ENCODE measurements at regions not wholly inside any gene's neighbourhood (a gene's known extent, or its start where the extent isn't known, plus 50 kb on each side); places are given as distances from the start of the nearest gene placed in this dataset.

DNA sequence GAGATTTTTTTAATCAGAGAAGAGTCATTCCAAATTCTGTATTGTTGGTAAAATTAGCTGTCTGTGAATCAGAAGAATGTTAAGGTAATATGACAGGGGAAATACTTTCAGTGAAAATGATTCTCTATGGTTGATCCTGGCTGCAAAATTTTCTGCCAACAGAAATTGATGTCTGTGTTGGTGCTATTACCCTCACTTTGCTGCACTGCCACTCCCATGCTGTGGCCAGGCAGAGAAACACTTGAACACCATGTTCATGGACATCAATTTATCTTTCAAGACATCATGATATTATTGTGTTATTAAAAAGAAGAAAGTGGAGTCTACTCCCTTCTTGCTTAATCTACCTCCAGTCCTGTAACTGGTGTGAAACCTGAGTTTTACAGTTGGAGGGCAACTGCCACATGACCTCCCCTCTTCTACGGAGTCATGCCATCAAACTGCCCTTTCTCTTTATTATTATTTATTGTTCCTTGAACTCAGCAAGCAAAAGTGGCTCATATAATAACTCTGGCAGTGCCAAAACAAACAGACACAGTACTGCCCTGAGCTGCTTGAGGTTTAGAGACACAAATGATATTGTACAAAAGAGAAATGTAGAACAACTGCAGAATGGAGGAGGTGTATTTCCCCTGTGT is 288.0 kb upstream of the JAG1 start:
- DNase-seq: no peak

DNA sequence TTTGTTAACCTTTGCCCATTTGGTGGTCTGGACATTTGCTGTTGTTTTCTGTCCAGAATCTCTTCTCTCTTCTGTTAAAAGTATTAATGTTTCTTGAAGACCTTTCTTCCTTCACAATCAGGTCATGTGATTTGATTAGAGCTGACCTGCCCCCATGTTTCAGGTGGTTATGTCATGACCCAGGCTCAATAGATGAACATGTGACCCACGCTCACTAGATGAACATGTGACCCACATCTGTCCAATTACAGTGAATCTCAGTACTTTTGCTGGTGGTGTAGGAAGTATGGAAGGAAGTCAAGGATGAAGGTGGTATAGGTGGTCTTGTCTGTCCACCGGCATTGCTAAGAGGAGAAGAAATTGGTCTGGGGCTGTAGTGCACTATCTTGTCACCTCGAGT is 289.1 kb upstream of the JAG1 start:
- no peak for DNase-seq

DNA sequence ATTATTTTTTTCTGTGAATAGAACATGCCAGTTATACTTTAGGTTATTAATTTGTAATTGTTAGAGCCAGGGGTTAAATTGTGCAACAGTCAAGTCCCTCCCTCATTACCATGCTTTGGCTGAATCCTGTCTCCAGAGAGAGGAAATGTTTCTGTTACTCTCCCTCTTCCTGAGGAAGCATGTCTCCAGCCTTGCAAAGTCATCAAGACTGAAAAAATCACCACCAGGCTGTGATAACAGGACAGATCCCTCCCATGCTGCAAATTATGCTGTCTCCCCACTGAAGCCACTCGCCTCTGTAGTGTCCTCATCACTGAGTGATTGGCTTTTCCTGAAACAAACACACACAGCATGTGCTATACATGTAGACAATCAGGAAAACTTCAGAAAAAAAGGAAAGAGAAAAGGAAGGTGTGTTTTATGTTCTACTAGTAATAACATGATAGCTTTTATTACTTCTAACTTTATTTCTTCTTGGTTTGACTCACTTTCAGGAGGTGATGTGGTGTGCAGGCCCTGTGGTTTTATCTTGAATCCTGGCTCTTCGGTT is 290.0 kb upstream of the JAG1 start:
- DNase-seq: no peak

DNA sequence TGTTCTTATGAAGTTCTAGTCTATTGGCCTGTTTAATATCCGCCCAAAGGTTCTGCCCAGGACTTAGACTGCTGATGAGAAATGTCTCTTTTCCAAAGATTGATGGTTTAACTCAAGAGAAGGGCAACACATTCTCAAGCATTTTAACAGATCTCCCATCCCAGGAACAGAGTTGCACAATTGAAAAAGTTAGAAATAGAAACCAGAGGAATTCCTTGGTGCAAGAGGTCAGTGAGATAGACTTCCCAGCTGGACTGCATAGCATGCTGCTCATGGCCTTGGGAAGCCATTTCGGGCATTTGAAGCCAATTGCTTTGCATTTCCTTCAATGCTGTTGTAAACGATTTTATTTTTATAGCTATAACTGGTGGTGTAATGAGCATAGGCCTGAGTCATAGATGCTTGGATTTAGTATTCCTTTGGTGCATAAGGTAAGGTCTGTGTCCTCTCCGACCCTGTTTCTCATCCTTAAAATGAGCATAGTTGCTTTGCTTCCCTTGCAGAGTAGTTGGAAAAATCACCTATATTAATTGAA is 292.2 kb upstream of the JAG1 start:
- no peak for DNase-seq

GRCh38 chr20:10970109-10970508 is 296.3 kb upstream of the JAG1 start:
- no peak for DNase-seq

DNA sequence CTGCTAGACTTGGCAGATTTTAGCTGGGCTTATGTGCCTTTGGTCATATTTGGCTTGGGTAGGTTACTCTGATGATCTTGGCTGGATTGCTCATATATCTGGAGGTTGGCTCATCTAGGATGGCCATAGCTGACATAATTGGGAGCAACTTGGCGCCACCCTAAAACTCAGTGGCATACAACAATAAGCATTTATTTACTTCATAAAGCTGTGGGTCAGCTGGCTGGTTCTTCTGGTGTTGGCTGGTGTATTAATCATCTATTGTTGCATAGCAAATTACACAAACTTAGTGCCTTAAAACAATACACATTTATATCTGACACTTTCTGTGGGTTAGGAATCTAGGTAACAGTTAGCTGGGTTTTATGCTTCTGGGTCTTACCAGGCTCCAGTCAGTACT is 297.3 kb upstream of the JAG1 start:
- DNase-seq: no peak

GRCh38 chr20:10972219-10972860 is 298.5 kb upstream of the JAG1 start:
- no peak for DNase-seq

- no peak for DNase-seq
Measured at GRCh38 chr20:10976051-10976450, 302.3 kb upstream of the JAG1 start.

GRCh38 chr20:10978019-10978702 is 304.4 kb upstream of the JAG1 start:
- DNase-seq: no peak

DNA sequence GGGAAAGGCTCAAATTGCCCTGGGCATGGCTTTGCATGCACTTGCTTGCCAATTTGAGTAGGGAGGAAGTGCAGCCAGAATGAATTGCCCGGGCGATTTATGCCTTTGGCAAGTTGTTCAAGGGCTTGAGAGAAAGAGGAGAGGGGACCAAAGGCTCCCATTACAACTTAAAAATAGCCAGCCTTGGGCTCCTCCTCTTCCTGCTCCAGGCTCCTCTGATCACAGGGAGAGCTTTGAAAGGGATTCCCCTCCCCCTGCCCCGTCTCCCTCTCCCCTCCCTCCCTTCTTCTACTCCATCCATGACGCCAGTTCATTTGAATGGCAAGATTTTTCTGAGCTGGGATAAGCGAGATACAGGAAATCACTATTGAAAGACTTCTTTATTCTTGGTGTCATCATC is 304.9 kb upstream of the JAG1 start:
- no peak for DNase-seq

GRCh38 chr20:10982692-10983091 is 308.9 kb upstream of the JAG1 start:
- peak; percentile 94 for DNase-seq

DNA sequence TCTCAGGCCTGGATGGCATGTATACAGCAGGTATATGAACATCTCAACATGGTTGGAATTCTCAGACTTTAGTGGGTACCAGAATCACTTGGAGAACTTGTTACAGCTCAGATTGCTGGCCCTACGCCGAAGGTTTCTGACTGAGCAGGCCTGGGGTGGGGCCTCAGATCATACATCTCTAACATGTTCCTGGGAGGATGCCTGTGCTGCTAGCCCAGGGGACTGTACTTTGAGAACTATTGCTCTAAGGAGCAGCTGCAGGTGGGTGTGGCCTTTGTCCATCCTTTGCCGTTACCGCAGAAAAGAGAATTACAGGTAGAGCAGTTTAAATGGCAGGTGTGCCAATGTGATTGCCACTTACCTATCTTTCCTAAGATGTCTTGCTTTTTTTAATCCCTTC is 310.5 kb upstream of the JAG1 start:
- no peak for DNase-seq

- DNase-seq: no peak
Measured at GRCh38 chr20:10984913-10985312, 311.1 kb upstream of the JAG1 start.

GRCh38 chr20:10985536-10985935 is 311.7 kb upstream of the JAG1 start:
- DNase-seq: no peak

DNA sequence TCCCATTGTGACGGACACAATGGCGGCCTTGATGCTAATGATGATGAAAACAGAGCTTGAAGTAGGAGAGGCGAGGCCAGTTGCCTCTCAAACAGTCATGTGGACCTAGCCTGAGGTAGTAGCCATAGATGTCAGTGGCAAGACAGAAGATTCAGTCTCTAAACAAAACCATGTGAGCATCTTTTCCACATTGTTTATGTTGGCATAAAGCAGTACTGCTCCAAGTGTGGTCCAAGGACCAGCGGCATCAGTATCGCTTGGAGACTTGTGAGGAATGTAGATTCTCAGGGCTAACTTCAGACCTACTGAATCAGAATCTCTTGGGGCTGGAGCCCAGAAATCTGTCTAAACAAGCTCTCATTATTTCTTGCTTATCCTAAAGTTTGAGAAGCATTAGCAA is 312.8 kb upstream of the JAG1 start:
- no peak for DNase-seq

GRCh38 chr20:10987651-10988383 is 314.0 kb upstream of the JAG1 start:
- no peak for DNase-seq

DNA sequence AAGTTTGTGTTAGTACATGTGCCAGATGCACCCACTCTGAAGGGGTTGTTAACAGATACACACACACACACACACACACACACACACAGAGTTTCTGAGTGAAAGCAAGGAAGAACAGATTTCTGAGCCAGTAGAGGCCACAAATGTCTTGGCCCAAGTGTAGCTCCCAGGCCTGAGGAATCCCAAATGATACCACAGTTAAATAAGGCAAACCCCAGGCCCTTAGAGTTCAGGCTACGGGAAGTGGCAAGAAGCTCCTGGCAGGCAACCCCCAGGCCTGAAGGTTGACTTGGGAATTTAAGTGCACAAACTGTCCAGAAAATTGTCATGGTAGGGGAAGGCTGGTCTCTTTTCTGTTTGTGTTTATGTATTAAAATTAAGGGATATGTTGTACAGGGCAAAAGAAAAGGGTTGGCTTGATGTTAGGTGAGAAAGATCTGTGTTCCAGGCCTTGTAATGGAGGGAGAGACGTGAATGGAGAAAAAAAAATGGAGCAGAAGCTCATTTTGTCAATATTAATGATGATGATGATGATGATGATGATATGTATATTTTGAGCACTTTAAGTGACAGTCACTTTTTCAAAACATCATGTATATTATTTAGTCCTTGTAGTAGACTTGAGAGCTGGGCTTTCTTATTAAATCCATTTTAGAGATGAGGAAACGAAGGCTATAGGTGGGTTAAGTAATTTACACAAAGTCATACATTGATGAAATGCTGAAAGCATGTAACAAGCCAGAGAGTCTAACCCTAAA is 317.0 kb upstream of the JAG1 start:
- DNase-seq: no peak

- no peak for DNase-seq
Measured at GRCh38 chr20:10992731-10993130, 318.9 kb upstream of the JAG1 start.

DNA sequence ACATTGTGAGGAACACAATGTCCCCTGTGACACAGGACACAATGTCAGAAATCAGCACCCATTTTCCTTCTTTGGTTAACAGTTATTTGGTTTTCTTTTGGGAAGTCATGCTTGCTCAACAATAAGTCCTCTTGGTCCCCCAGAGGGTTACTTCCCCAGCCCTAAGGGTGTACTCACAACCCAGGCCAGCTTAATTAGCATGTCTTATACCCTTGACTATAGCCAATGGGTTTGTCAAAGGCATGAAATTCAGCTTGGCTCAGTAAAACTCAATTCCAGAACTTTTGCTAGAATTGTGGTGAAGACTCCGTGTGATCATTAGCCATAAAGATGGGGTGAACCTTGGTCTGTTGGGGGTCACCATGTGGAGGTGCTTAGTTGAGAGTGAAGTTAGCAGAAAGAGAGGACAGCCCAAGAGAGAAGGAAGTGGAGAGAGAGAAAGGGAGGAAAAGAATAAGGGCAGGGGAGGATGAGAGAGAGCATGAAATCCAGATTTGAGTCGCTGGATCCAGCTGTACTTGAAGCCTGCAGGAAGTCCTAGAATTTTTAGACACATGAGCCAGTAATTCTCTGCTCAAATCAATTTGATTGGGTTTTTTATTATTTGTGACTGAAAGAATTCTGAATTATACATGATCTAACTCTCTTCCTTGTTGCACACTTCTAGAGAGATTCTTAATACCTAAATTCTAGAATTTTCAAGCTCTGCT is 321.3 kb upstream of the JAG1 start:
- no peak for DNase-seq

DNA sequence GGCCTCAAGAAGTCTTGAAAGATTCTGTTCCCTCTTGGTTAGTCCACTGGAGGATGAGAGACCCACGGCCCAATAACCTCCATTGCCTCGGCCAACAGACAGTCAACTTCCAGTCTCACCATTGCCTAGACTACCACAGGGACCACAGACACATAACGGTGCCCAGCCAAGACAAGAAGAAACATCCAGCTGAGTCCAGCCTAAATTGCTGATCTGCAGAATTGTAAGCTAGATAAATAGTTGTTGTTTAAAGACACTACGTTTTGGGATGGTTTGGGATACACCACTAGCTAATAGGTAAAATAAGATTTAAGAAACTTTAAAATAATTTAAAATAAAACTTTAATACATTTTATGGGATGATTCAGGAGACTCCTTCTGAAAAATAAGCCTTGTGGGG is 324.7 kb upstream of the JAG1 start:
- no peak for DNase-seq

DNA sequence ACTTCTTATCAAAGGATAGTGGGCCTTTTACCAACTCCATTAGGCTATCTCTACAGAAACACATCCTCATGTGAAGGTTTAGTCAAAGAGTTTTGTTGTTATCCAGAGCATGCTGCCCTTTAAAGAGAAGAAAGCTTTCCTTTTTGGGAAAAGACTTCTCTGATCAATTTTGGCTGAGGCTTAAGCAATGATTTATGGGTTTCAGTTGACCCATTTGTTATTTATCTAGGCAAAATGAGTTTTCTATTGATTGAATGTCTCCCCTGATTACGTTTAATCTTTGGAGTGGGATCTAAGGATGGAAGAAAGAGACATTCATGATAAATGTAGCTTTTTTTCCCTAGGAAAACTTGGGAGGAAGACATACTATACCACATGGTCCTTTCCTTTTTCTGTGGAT is 326.6 kb upstream of the JAG1 start:
- DNase-seq: no peak

GRCh38 chr20:11001302-11001701 is 327.5 kb upstream of the JAG1 start:
- no peak for DNase-seq
